ENCODE measurements at regions not wholly inside any gene's neighbourhood (a gene's known extent, or its start where the extent isn't known, plus 50 kb on each side); places are given as distances from the start of the nearest gene placed in this dataset.
"Not testable (repeated sequence)": the region's sequence is repeated elsewhere in the genome, so short reads cannot be mapped to it uniquely, and the experiment has no call there.

GRCh38 chr4:7141151-7141834, 51.0 kb upstream of the SORCS2 start:
- FAIRE-seq (no peak), DNase-seq (ENCODE audit: insufficient read length, low spot score) (no peak)

- no peak for FAIRE-seq
- DNase-seq (ENCODE audit: insufficient read length, low spot score): no peak
Measured at GRCh38 chr4:7140692-7141069, 51.7 kb upstream of the SORCS2 start.

- FAIRE-seq: no peak
Measured at GRCh38 chr4:7140062-7140691, 52.2 kb upstream of the SORCS2 start.

GRCh38 chr4:7139167-7139982, 53.0 kb upstream of the SORCS2 start:
- FAIRE-seq: no peak

More at GRCh38 chr4:7140062-7140691, 52.2 kb upstream of the SORCS2 start:
- no peak for DNase-seq (ENCODE audit: insufficient read length, low spot score)

GRCh38 chr4:7138223-7139166, 53.8 kb upstream of the SORCS2 start:
- no peak for DNase-seq (ENCODE audit: insufficient read length, low spot score)
- FAIRE-seq: no peak

More at GRCh38 chr4:7139167-7139982, 53.0 kb upstream of the SORCS2 start:
- DNase-seq (ENCODE audit: insufficient read length, low spot score): no peak

GRCh38 chr4:7137326-7138200, 54.8 kb upstream of the SORCS2 start:
- no peak for FAIRE-seq
- no peak for DNase-seq (ENCODE audit: insufficient read length, low spot score)

- no peak for DNase-seq (ENCODE audit: insufficient read length, low spot score)
- FAIRE-seq: no peak
Measured at GRCh38 chr4:7136351-7136750, 56.0 kb upstream of the SORCS2 start.

- FAIRE-seq: no peak
- DNase-seq (ENCODE audit: insufficient read length, low spot score): no peak
Measured at GRCh38 chr4:7135389-7135746, 57.0 kb upstream of the SORCS2 start.

- peak; percentile 57 for DNase-seq (ENCODE audit: insufficient read length, low spot score)
Measured at GRCh38 chr4:7134737-7135388, 57.5 kb upstream of the SORCS2 start.

GRCh38 chr4:7133818-7134650, 58.3 kb upstream of the SORCS2 start:
- DNase-seq (ENCODE audit: insufficient read length, low spot score): not testable (repeated sequence)
- FAIRE-seq: peak; percentile 16

More at GRCh38 chr4:7134737-7135388, 57.5 kb upstream of the SORCS2 start:
- no peak for FAIRE-seq

GRCh38 chr4:7132730-7133582, 59.4 kb upstream of the SORCS2 start:
- no peak for DNase-seq (ENCODE audit: insufficient read length, low spot score)

GRCh38 chr4:7132249-7132648, 60.1 kb upstream of the SORCS2 start:
- no peak for FAIRE-seq
- DNase-seq (ENCODE audit: insufficient read length, low spot score): no peak

More at GRCh38 chr4:7132730-7133582, 59.4 kb upstream of the SORCS2 start:
- no peak for FAIRE-seq

- DNase-seq (ENCODE audit: insufficient read length, low spot score): no peak
- no peak for FAIRE-seq
Measured at GRCh38 chr4:7131498-7132031, 60.8 kb upstream of the SORCS2 start.

GRCh38 chr4:7130621-7131211, 61.6 kb upstream of the SORCS2 start:
- DNase-seq (ENCODE audit: insufficient read length, low spot score) (no peak), FAIRE-seq (peak; percentile 100)

- FAIRE-seq: no peak
- DNase-seq (ENCODE audit: insufficient read length, low spot score): no peak
Measured at GRCh38 chr4:7129871-7130620, 62.2 kb upstream of the GRPEL1 start.

- no peak for DNase-seq (ENCODE audit: insufficient read length, low spot score)
- no peak for FAIRE-seq
Measured at GRCh38 chr4:7128644-7129043, 60.8 kb upstream of the GRPEL1 start.

Data from HTR-8/SVneo (cell line).